Liver (tissue), 8 donors: ENCODE measurements at regions not wholly inside any gene's neighbourhood (a gene's known extent, or its start where the extent isn't known, plus 50 kb on each side); places are given as distances from the start of the nearest gene placed in this dataset.

ENCODE experiments used
- DNase-seq: peaks from one replicate; pipeline ENCODE4 v3.0.0-alpha.2; 2017; ENCODE audit warnings: low spot score
- H3K27ac ChIP-seq, 2 donors: one replicate each; pipeline ENCODE4 v1.7.0; 2013; ENCODE audit warnings: inconsistent platforms in 2 of 2, low read length in 2 of 2, control low read depth in 1 of 2, low read depth in 1 of 2, mild to moderate bottlenecking in 1 of 2
- H3K27me3 ChIP-seq, 4 donors: one replicate each; pipeline versions ENCODE4 v1.6.1 to v1.7.0; 2013; ENCODE audit warnings: low read length in 3 of 4, inconsistent platforms in 1 of 4, mild to moderate bottlenecking in 1 of 4, moderate library complexity in 1 of 4; ENCODE audit not compliant: control insufficient read depth in 4 of 4, insufficient read depth in 4 of 4
- H3K36me3 ChIP-seq, 4 donors: one replicate each; pipeline versions ENCODE4 v1.6.1 to v1.7.0; 2013; ENCODE audit warnings: low read length in 3 of 4, mild to moderate bottlenecking in 3 of 4, low read depth in 1 of 4, moderate library complexity in 1 of 4; ENCODE audit not compliant: control insufficient read depth in 4 of 4, insufficient read depth in 3 of 4
- H3K4me1 ChIP-seq, 4 donors: one replicate each; pipeline versions ENCODE4 v1.6.1 to v1.7.0; 2013; ENCODE audit warnings: low read length in 3 of 4, mild to moderate bottlenecking in 3 of 4, moderate library complexity in 1 of 4; ENCODE audit not compliant: control insufficient read depth in 4 of 4, insufficient read depth in 4 of 4
- H3K4me3 ChIP-seq, 3 donors: one replicate each; pipeline versions ENCODE4 v1.6.1 to v1.7.0; 2013; ENCODE audit warnings: low read length in 3 of 3, control low read depth in 1 of 3, low read depth in 1 of 3, mild to moderate bottlenecking in 1 of 3
- H3K9ac ChIP-seq, 2 donors: one replicate each; pipeline ENCODE4 v1.7.0; 2013; ENCODE audit warnings: low read length in 2 of 2, mild to moderate bottlenecking in 2 of 2, moderate library complexity in 2 of 2, control low read depth in 1 of 2, low read depth in 1 of 2
- H3K9me3 ChIP-seq, 4 donors: one replicate each; pipeline versions ENCODE4 v1.6.1 to v1.7.0; 2013; ENCODE audit warnings: low read length in 3 of 4; ENCODE audit not compliant: control insufficient read depth in 4 of 4
- EGR1 ChIP-seq, 2 donors: IDR thresholded peaks; 2 replicates each; pipeline ENCODE4 v1.6.1; 2016 to 2018; ENCODE audit warnings: antibody characterized with exemption in 2 of 2, low read depth in 2 of 2
- FOXA1 ChIP-seq: IDR thresholded peaks from 2 replicates; pipeline ENCODE4 v1.6.1; 2016; ENCODE audit warnings: antibody characterized with exemption
- FOXA2 ChIP-seq: IDR thresholded peaks from 2 replicates; pipeline ENCODE4 v1.6.1; 2016; ENCODE audit warnings: antibody characterized with exemption
- GABPA ChIP-seq, 2 donors: IDR thresholded peaks in 1 of 2; conservative IDR thresholded peaks in 1 of 2; 2 replicates each; pipeline ENCODE4 v1.6.1; 2016; ENCODE audit warnings: antibody characterized with exemption in 2 of 2, mild to moderate bottlenecking in 1 of 2, moderate library complexity in 1 of 2
- HNF4A ChIP-seq, 2 donors: conservative IDR thresholded peaks; 2 replicates each; pipeline ENCODE4 v1.6.1; 2016; ENCODE audit warnings: antibody characterized with exemption in 2 of 2, mild to moderate bottlenecking in 2 of 2
- HNF4G ChIP-seq: IDR thresholded peaks from 2 replicates; pipeline ENCODE4 v1.6.1; 2016; ENCODE audit warnings: antibody characterized with exemption
- JUND ChIP-seq, 2 donors: IDR thresholded peaks; 2 replicates each; pipeline ENCODE4 v1.6.1; 2016; ENCODE audit warnings: antibody characterized with exemption in 2 of 2
- NR2F2 ChIP-seq: IDR thresholded peaks from 2 replicates; pipeline ENCODE4 v1.6.1; 2016; ENCODE audit warnings: antibody characterized with exemption
- RAD21 ChIP-seq, 2 donors: IDR thresholded peaks; 2 replicates each; pipeline ENCODE4 v1.6.1; 2016; ENCODE audit warnings: antibody characterized with exemption in 2 of 2, mild to moderate bottlenecking in 2 of 2
- RXRA ChIP-seq, 2 donors: IDR thresholded peaks; 2 replicates each; pipeline ENCODE4 v1.6.1; 2017 to 2018; ENCODE audit warnings: antibody characterized with exemption in 2 of 2, mild to moderate bottlenecking in 1 of 2
- SP1 ChIP-seq: IDR thresholded peaks from 2 replicates; pipeline ENCODE4 v1.6.1; 2018; ENCODE audit warnings: antibody characterized with exemption, mild to moderate bottlenecking
- TAF1 ChIP-seq: conservative IDR thresholded peaks from 2 replicates; pipeline ENCODE4 v1.6.1; 2016; ENCODE audit warnings: antibody characterized with exemption, mild to moderate bottlenecking
- YY1 ChIP-seq: IDR thresholded peaks from 2 replicates; pipeline ENCODE4 v1.6.1; 2016; ENCODE audit warnings: antibody characterized with exemption, mild to moderate bottlenecking
- WGBS: extraction: QIAGEN DNeasy Blood & Tissue Kit; methylation state at CpG from one replicate; pipeline ENCODE4 v1.1.7; 2013; 5-methylcytosine and 5-hydroxymethylcytosine counted together
- TF ChIP-seq, protein P1 (sequence below): fragments of 150-350 bp; IDR thresholded peaks from 2 replicates; pipeline ENCODE4 v1.5.1; 2017; ENCODE audit warnings: improper control_type of control experiment, low read depth, low read length; ENCODE audit not compliant: missing input control
- TF ChIP-seq, protein P2 (sequence below): IDR thresholded peaks from 2 replicates; pipeline ENCODE4 v1.6.1; 2016; ENCODE audit warnings: antibody characterized with exemption
- TF ChIP-seq, protein P3 (sequence below): IDR thresholded peaks from 2 replicates; pipeline ENCODE4 v1.6.1; 2016; ENCODE audit warnings: antibody characterized with exemption
- TF ChIP-seq, protein P4 (sequence below): IDR thresholded peaks from 2 replicates; pipeline ENCODE4 v1.6.1; 2016; ENCODE audit warnings: antibody characterized with exemption
- TF ChIP-seq, protein P5 (sequence below): IDR thresholded peaks from 2 replicates; pipeline ENCODE4 v1.6.1; 2016; ENCODE audit warnings: antibody characterized with exemption, mild to moderate bottlenecking
- donor health status: healthy.
- donor health status: healthy.
- donor health status: healthy.
- donor health status: healthy.
- donor health status: healthy.

DNA sequence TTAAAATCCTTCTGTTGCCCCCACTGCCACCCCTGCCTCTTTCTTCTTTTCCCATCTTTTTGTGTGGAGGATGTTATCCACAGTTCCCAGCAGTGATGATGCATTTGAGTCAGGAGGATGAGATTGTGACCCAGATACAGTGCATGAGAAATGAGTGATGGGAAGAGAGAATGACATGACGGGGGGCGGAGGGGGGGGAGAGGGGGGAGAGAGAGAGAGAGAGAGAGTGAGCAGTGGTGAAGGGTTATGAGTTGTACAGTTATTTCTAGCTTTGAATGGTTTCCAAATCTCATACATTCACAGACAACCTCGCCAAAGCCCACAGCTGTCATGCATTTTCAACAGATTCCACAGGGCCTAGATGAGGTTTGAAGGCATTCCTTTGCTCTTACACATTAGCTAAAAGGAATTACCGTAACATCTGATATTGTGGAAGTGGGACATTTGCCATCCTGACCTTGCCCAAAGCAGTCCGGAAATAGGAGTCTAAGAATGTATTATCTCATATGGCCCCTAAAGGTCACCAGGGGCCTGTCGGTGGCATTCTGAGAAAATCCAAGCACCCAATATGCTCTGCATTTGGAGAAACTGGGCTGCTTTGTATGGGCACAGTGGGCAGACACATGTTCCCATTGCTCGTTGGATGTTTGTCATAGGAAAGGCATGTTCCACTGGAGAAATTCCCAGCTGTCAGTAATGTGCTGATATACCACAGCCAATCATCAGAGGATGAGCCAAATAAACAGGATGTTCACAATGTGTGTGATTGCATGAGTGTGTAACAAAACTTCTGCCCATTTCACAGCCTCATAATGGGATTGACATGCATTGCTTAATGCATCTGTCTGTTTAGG is 435.8 kb downstream of the SPRY1 start:
- H3K27me3 ChIP-seq, result no peaks in the 10 kb centered on the region
- DNase-seq, result no peak
- no peaks in the 10 kb centered on the region for H3K9me3 ChIP-seq
- no peaks in the 10 kb centered on the region for H3K4me1 ChIP-seq
- H3K36me3 ChIP-seq, result no peaks in the 10 kb centered on the region
- WGBS, result 79% methylated on average over 7 of the region's 7 CpGs
- TF ChIP-seq, protein P1, sequence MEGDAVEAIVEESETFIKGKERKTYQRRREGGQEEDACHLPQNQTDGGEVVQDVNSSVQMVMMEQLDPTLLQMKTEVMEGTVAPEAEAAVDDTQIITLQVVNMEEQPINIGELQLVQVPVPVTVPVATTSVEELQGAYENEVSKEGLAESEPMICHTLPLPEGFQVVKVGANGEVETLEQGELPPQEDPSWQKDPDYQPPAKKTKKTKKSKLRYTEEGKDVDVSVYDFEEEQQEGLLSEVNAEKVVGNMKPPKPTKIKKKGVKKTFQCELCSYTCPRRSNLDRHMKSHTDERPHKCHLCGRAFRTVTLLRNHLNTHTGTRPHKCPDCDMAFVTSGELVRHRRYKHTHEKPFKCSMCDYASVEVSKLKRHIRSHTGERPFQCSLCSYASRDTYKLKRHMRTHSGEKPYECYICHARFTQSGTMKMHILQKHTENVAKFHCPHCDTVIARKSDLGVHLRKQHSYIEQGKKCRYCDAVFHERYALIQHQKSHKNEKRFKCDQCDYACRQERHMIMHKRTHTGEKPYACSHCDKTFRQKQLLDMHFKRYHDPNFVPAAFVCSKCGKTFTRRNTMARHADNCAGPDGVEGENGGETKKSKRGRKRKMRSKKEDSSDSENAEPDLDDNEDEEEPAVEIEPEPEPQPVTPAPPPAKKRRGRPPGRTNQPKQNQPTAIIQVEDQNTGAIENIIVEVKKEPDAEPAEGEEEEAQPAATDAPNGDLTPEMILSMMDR, result no peak
- TF ChIP-seq, protein P2, sequence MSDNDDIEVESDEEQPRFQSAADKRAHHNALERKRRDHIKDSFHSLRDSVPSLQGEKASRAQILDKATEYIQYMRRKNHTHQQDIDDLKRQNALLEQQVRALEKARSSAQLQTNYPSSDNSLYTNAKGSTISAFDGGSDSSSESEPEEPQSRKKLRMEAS, result peak; percentile 19
- TF ChIP-seq JUND (IDR thresholded peaks at IDR 0.05) (peak; percentile 62 to 64), HNF4G (no peak), FOXA1 (no peak), YY1 (no peak), GABPA (IDR thresholded peaks at IDR 0.05 in 1 of 2, conservative IDR thresholded peaks at IDR 0.05 in 1 of 2) (no peak), EGR1 (IDR thresholded peaks at IDR 0.05; ENCODE audit: low read depth in 2 of 2) (no peak), NR2F2 (peak; percentile 69), TAF1 (no peak), RXRA (IDR thresholded peaks at IDR 0.05) (peak in 1 of 2 donors; percentile 18), FOXA2 (no peak), SP1 (no peak), RAD21 (IDR thresholded peaks at IDR 0.05) (no peak), HNF4A (conservative IDR thresholded peaks at IDR 0.05) (no peak)
- TF ChIP-seq, protein P3, sequence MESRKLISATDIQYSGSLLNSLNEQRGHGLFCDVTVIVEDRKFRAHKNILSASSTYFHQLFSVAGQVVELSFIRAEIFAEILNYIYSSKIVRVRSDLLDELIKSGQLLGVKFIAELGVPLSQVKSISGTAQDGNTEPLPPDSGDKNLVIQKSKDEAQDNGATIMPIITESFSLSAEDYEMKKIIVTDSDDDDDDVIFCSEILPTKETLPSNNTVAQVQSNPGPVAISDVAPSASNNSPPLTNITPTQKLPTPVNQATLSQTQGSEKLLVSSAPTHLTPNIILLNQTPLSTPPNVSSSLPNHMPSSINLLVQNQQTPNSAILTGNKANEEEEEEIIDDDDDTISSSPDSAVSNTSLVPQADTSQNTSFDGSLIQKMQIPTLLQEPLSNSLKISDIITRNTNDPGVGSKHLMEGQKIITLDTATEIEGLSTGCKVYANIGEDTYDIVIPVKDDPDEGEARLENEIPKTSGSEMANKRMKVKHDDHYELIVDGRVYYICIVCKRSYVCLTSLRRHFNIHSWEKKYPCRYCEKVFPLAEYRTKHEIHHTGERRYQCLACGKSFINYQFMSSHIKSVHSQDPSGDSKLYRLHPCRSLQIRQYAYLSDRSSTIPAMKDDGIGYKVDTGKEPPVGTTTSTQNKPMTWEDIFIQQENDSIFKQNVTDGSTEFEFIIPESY, result no peak
- TF ChIP-seq, protein P4, sequence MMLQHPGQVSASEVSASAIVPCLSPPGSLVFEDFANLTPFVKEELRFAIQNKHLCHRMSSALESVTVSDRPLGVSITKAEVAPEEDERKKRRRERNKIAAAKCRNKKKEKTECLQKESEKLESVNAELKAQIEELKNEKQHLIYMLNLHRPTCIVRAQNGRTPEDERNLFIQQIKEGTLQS, result no peak
- TF ChIP-seq, protein P5, sequence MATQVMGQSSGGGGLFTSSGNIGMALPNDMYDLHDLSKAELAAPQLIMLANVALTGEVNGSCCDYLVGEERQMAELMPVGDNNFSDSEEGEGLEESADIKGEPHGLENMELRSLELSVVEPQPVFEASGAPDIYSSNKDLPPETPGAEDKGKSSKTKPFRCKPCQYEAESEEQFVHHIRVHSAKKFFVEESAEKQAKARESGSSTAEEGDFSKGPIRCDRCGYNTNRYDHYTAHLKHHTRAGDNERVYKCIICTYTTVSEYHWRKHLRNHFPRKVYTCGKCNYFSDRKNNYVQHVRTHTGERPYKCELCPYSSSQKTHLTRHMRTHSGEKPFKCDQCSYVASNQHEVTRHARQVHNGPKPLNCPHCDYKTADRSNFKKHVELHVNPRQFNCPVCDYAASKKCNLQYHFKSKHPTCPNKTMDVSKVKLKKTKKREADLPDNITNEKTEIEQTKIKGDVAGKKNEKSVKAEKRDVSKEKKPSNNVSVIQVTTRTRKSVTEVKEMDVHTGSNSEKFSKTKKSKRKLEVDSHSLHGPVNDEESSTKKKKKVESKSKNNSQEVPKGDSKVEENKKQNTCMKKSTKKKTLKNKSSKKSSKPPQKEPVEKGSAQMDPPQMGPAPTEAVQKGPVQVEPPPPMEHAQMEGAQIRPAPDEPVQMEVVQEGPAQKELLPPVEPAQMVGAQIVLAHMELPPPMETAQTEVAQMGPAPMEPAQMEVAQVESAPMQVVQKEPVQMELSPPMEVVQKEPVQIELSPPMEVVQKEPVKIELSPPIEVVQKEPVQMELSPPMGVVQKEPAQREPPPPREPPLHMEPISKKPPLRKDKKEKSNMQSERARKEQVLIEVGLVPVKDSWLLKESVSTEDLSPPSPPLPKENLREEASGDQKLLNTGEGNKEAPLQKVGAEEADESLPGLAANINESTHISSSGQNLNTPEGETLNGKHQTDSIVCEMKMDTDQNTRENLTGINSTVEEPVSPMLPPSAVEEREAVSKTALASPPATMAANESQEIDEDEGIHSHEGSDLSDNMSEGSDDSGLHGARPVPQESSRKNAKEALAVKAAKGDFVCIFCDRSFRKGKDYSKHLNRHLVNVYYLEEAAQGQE, result no peak
- peak overlapping the region; percentile 7 to 43 for H3K27ac ChIP-seq
- no peak overlapping the region for H3K9ac ChIP-seq
- no peak overlapping the region for H3K4me3 ChIP-seq
